Liver (tissue), 8 donors: ENCODE measurements at regions not wholly inside any gene's neighbourhood (a gene's known extent, or its start where the extent isn't known, plus 50 kb on each side); places are given as distances from the start of the nearest gene placed in this dataset.

Source experiments
- DNase-seq: peaks from one replicate; pipeline ENCODE4 v3.0.0-alpha.2; 2017; ENCODE audit warnings: low spot score
- H3K27ac ChIP-seq, 2 donors: one replicate each; pipeline ENCODE4 v1.7.0; 2013; ENCODE audit warnings: inconsistent platforms in 2 of 2, low read length in 2 of 2, control low read depth in 1 of 2, low read depth in 1 of 2, mild to moderate bottlenecking in 1 of 2
- H3K27me3 ChIP-seq, 4 donors: one replicate each; pipeline versions ENCODE4 v1.6.1 to v1.7.0; 2013; ENCODE audit warnings: low read length in 3 of 4, inconsistent platforms in 1 of 4, mild to moderate bottlenecking in 1 of 4, moderate library complexity in 1 of 4; ENCODE audit not compliant: control insufficient read depth in 4 of 4, insufficient read depth in 4 of 4
- H3K36me3 ChIP-seq, 4 donors: one replicate each; pipeline versions ENCODE4 v1.6.1 to v1.7.0; 2013; ENCODE audit warnings: low read length in 3 of 4, mild to moderate bottlenecking in 3 of 4, low read depth in 1 of 4, moderate library complexity in 1 of 4; ENCODE audit not compliant: control insufficient read depth in 4 of 4, insufficient read depth in 3 of 4
- H3K4me1 ChIP-seq, 4 donors: one replicate each; pipeline versions ENCODE4 v1.6.1 to v1.7.0; 2013; ENCODE audit warnings: low read length in 3 of 4, mild to moderate bottlenecking in 3 of 4, moderate library complexity in 1 of 4; ENCODE audit not compliant: control insufficient read depth in 4 of 4, insufficient read depth in 4 of 4
- H3K4me3 ChIP-seq, 3 donors: one replicate each; pipeline versions ENCODE4 v1.6.1 to v1.7.0; 2013; ENCODE audit warnings: low read length in 3 of 3, control low read depth in 1 of 3, low read depth in 1 of 3, mild to moderate bottlenecking in 1 of 3
- H3K9ac ChIP-seq, 2 donors: one replicate each; pipeline ENCODE4 v1.7.0; 2013; ENCODE audit warnings: low read length in 2 of 2, mild to moderate bottlenecking in 2 of 2, moderate library complexity in 2 of 2, control low read depth in 1 of 2, low read depth in 1 of 2
- H3K9me3 ChIP-seq, 4 donors: one replicate each; pipeline versions ENCODE4 v1.6.1 to v1.7.0; 2013; ENCODE audit warnings: low read length in 3 of 4; ENCODE audit not compliant: control insufficient read depth in 4 of 4
- ATF3 ChIP-seq: IDR thresholded peaks from 2 replicates; pipeline ENCODE4 v1.6.1; 2016; ENCODE audit warnings: antibody characterized with exemption
- CTCF ChIP-seq: fragments of 150-350 bp; IDR thresholded peaks from 2 replicates; pipeline ENCODE4 v1.5.1; 2017; ENCODE audit warnings: improper control_type of control experiment, low read depth, low read length; ENCODE audit not compliant: missing input control
- EGR1 ChIP-seq, 2 donors: IDR thresholded peaks; 2 replicates each; pipeline ENCODE4 v1.6.1; 2016 to 2018; ENCODE audit warnings: antibody characterized with exemption in 2 of 2, low read depth in 2 of 2
- FOXA2 ChIP-seq: IDR thresholded peaks from 2 replicates; pipeline ENCODE4 v1.6.1; 2016; ENCODE audit warnings: antibody characterized with exemption
- GABPA ChIP-seq, 2 donors: IDR thresholded peaks in 1 of 2; conservative IDR thresholded peaks in 1 of 2; 2 replicates each; pipeline ENCODE4 v1.6.1; 2016; ENCODE audit warnings: antibody characterized with exemption in 2 of 2, mild to moderate bottlenecking in 1 of 2, moderate library complexity in 1 of 2
- HNF4A ChIP-seq, 2 donors: conservative IDR thresholded peaks; 2 replicates each; pipeline ENCODE4 v1.6.1; 2016; ENCODE audit warnings: antibody characterized with exemption in 2 of 2, mild to moderate bottlenecking in 2 of 2
- HNF4G ChIP-seq: IDR thresholded peaks from 2 replicates; pipeline ENCODE4 v1.6.1; 2016; ENCODE audit warnings: antibody characterized with exemption
- JUND ChIP-seq, 2 donors: IDR thresholded peaks; 2 replicates each; pipeline ENCODE4 v1.6.1; 2016; ENCODE audit warnings: antibody characterized with exemption in 2 of 2
- NR2F2 ChIP-seq: IDR thresholded peaks from 2 replicates; pipeline ENCODE4 v1.6.1; 2016; ENCODE audit warnings: antibody characterized with exemption
- RAD21 ChIP-seq, 2 donors: IDR thresholded peaks; 2 replicates each; pipeline ENCODE4 v1.6.1; 2016; ENCODE audit warnings: antibody characterized with exemption in 2 of 2, mild to moderate bottlenecking in 2 of 2
- REST ChIP-seq: IDR thresholded peaks from 2 replicates; pipeline ENCODE4 v1.6.1; 2016; ENCODE audit warnings: antibody characterized with exemption, mild to moderate bottlenecking
- RXRA ChIP-seq, 2 donors: IDR thresholded peaks; 2 replicates each; pipeline ENCODE4 v1.6.1; 2017 to 2018; ENCODE audit warnings: antibody characterized with exemption in 2 of 2, mild to moderate bottlenecking in 1 of 2
- TAF1 ChIP-seq: conservative IDR thresholded peaks from 2 replicates; pipeline ENCODE4 v1.6.1; 2016; ENCODE audit warnings: antibody characterized with exemption, mild to moderate bottlenecking
- YY1 ChIP-seq: IDR thresholded peaks from 2 replicates; pipeline ENCODE4 v1.6.1; 2016; ENCODE audit warnings: antibody characterized with exemption, mild to moderate bottlenecking
- ZBTB33 ChIP-seq: IDR thresholded peaks from 2 replicates; pipeline ENCODE4 v1.6.1; 2016; ENCODE audit warnings: antibody characterized with exemption
- WGBS: extraction: QIAGEN DNeasy Blood & Tissue Kit; methylation state at CpG from one replicate; pipeline ENCODE4 v1.1.7; 2013; 5-methylcytosine and 5-hydroxymethylcytosine counted together
- donor health status: healthy.
- donor health status: healthy.
- donor health status: healthy.
- donor health status: healthy.
- donor health status: healthy.

GRCh38 chr5:19001054-19001453 is 986.9 kb downstream of the CDH18 start:
- 59% methylated on average over 1 of the region's 1 CpG for WGBS
- H3K4me3 ChIP-seq = no peak overlapping the region

More at GRCh38 chr5:19001054-19001453, 986.9 kb downstream of the CDH18 start:
- Histone ChIP-seq H3K9me3 (no peaks in the 10 kb centered on the region), H3K9ac (no peak overlapping the region), H3K36me3 (no peaks in the 10 kb centered on the region), H3K4me1 (no peaks in the 10 kb centered on the region), H3K27ac (no peak overlapping the region), H3K27me3 (no peaks in the 10 kb centered on the region)
- no peak for DNase-seq
- no peak for TF ChIP-seq CTCF
- TF ChIP-seq HNF4G = no peak
- no peak for TF ChIP-seq TAF1
- no peak for TF ChIP-seq GABPA (IDR thresholded peaks at IDR 0.05 in 1 of 2, conservative IDR thresholded peaks at IDR 0.05 in 1 of 2)
- TF ChIP-seq YY1 = no peak
- TF ChIP-seq REST = no peak
- no peak for TF ChIP-seq NR2F2
- no peak for TF ChIP-seq RAD21 (IDR thresholded peaks at IDR 0.05)
- TF ChIP-seq ZBTB33 = no peak
- no peak for TF ChIP-seq RXRA (IDR thresholded peaks at IDR 0.05)
- TF ChIP-seq ATF3 = no peak
- TF ChIP-seq HNF4A (conservative IDR thresholded peaks at IDR 0.05) = no peak
- no peak for TF ChIP-seq JUND (IDR thresholded peaks at IDR 0.05)
- TF ChIP-seq FOXA2 = no peak
- TF ChIP-seq EGR1 (IDR thresholded peaks at IDR 0.05; ENCODE audit: low read depth in 2 of 2) = no peak
